ENCODE measurements at regions not wholly inside any gene's neighbourhood (a gene's known extent, or its start where the extent isn't known, plus 50 kb on each side); places are given as distances from the start of the nearest gene placed in this dataset.

- Histone ChIP-seq H3K9ac (replicated peaks; ENCODE audit: extremely low read depth, insufficient read depth, low read length) (no peak overlapping the region), H3K9me3 (replicated peaks; ENCODE audit: control insufficient read depth, insufficient read depth, low read length) (peaks cover 2% of the 10 kb centered on the region), H3K4me2 (ENCODE audit: insufficient read depth, low read length) (no peak overlapping the region), H2AFZ (ENCODE audit: low read depth, low read length) (no peak overlapping the region), H3K36me3 (ENCODE audit: control insufficient read depth in 2 of 2, extremely low read depth in 1 of 2, insufficient read depth in 2 of 2, low read length in 2 of 2) (no peaks in the 10 kb centered on the region), H3K27me3 (ENCODE audit: control insufficient read depth in 2 of 2, insufficient read depth in 2 of 2, low read length in 2 of 2) (no peaks in the 10 kb centered on the region), H4K20me1 (replicated peaks; ENCODE audit: control insufficient read depth, extremely low read depth, insufficient read depth, low read length) (no peaks in the 10 kb centered on the region), H3K4me1 (ENCODE audit: control insufficient read depth, extremely low read depth, insufficient read depth, low read length) (no peaks in the 10 kb centered on the region), H3K79me2 (ENCODE audit: control insufficient read depth, insufficient read depth, low read length) (no peaks in the 10 kb centered on the region), H3K27ac (ENCODE audit: insufficient read depth, low read depth, low read length) (no peak overlapping the region), H3K9me1 (replicated peaks; ENCODE audit: control insufficient read depth, extremely low read depth, insufficient read depth, low read length) (no peaks in the 10 kb centered on the region), H3K4me3 (replicated peaks in 1 of 3; ENCODE audit: insufficient read depth in 1 of 3, low read depth in 1 of 3, low read length in 3 of 3) (no peak overlapping the region)
- TF ChIP-seq MYC (IDR thresholded peaks at IDR 0.05; ENCODE audit: low read depth, low read length) (no peak), GATA2 (IDR thresholded peaks at IDR 0.05; ENCODE audit: insufficient read depth, insufficient read length, low read depth, low read length) (no peak), POLR2A (IDR thresholded peaks at IDR 0.05; ENCODE audit: low read depth, low read length) (no peak), FOS (IDR thresholded peaks at IDR 0.05; ENCODE audit: borderline replicate concordance, insufficient read depth, low read length) (no peak), EZH2 (IDR thresholded peaks at IDR 0.05; ENCODE audit: borderline replicate concordance, low read depth, low read length, severe bottlenecking) (no peak), POLR2AphosphoS5 (IDR thresholded peaks at IDR 0.05; ENCODE audit: insufficient read depth, low read depth, low read length) (no peak), CTCF (IDR thresholded peaks at IDR 0.05; ENCODE audit: extremely low read depth in 1 of 2, insufficient read depth in 1 of 2, low read depth in 1 of 2, low read length in 2 of 2) (no peak), MAX (IDR thresholded peaks at IDR 0.05; ENCODE audit: insufficient read depth, insufficient read length) (no peak), JUN (IDR thresholded peaks at IDR 0.05; ENCODE audit: borderline replicate concordance, insufficient read depth, insufficient read length, low read depth) (no peak)
- POLR2A ChIA-PET = no interaction called here
- FAIRE-seq = no peak
- no peak for DNase-seq (ENCODE audit: low read depth, low spot score)
- no TSS peak for BruUV-seq (replicated peaks)
- intact Hi-C loops (cut with micrococcal nuclease) = no loop called here
- dilution Hi-C loops (cut with MboI; ENCODE audit: extremely low pct_ligation_motif_present, low sequenced_read_pairs) = no loop called here
- CTCF ChIA-PET = no interaction called here
Measured at GRCh38 chr6:9936551-9936950, 478.3 kb downstream of the TFAP2A start.
